T47D (cell line): ENCODE measurements at regions not wholly inside any gene's neighbourhood (a gene's known extent, or its start where the extent isn't known, plus 50 kb on each side); places are given as distances from the start of the nearest gene placed in this dataset.

ENCODE experiments used
- DNase-seq, 2 experiments: peaks; one replicate each; pipeline versions ENCODE4 v3.0.0 to v3.0.0-alpha.2; 2011 to 2012; ENCODE audit warnings: low read depth in 1 of 2, low spot score in 1 of 2
- JUND ChIP-seq: IDR thresholded peaks from 2 replicates; pipeline ENCODE4 v1.6.1; 2012; ENCODE audit warnings: low read depth
- in situ Hi-C: cut with HindIII; loops from 2 replicates; pipeline ENCODE4 v1.10.0; 2016; ENCODE audit warnings: low sequenced_read_pairs, low pct_unique_long_range_greater_than_20kb

DNA sequence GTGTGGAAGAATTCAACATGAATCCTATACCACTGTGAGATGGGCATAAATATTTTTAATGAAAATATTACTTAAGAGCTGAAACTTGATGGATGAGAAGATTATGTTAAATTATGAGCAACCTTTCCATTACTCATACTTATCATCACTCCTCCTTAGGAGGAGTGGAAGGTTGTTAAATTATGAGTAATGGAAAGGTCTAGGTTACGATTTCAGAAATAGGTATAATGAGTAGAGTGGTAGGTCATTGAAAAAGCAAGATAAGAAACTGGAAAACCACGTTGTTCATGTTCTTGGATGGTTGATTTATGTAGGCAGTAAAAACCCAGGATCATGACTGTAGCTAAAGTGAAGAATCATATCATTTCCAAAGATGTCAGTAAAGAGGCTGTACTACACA, 973.2 kb upstream of the RAG2 start:
- no peak for DNase-seq
- in situ Hi-C loops, result no loop called here
- TF ChIP-seq JUND, result no peak

DNA sequence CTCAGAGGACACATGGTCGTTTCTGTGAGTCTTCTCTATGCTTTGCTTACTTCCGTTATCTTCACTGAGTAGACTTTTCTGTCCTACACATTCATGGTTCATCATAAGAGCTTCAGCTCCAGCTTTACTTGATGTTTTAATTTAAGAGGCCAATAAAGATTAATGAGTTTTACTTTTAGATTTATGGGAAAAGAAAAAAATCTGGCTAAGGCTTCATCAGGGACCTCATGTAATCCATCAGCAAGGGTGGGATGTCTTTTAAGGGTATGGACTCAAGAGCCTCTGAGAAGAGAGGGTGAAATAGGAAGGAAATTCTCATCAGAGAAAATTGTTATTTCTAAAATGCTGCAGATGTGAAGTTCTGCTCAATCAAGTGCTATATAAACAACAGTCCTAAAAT, 963.0 kb upstream of the RAG2 start:
- no peak for TF ChIP-seq JUND
- DNase-seq, result no peak
- in situ Hi-C loops, result no loop called here

DNA sequence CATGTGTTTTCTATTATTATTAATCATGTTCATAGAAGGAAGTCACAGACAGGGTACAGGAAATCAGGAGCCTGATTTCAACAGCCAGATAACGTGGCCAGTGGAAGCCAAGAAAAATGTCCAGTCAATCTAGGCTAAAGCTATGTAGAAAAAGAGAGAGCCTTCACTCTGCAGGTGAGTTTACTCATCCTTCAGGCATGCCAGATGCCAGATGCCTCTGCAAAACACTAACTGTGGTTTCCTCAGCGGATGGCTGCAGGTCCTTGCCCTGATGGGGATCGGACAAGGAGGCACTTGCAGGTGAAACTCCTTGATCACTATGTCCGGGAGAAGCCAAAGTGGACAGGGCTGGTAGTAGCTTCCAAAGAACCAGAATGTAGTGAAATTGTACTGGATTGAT, 962.3 kb upstream of the RAG2 start:
- TF ChIP-seq JUND, result no peak
- DNase-seq, result no peak
- in situ Hi-C loops, result no loop called here

DNA sequence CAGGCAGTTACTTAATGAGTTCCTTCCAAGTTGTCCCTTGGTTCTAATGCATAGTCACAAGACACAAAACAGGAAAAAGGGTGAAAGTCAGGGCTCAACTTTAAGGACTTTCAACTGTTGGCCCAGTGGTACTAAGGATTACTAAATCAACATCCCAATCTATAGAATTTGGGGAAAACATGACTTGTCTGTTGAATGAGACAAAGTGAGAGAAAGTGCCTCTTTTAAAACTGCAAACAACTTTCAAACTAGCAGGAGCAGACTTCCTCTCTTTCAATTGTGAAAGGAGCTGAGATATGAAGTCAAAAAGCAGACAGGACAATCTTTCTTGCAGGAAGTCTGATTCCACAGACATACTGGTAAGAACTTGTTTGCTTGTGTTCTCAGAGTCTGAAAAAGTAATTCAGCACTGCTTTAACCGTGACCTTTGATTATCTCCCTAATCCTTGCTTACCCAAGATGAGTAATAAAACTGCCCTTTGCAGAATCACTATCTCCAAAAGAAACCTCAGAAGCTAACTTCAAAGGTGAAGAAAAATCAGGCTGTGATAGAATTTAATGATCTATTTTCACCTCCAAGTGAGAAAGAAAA, 960.7 kb upstream of the RAG2 start:
- in situ Hi-C loops, result no loop called here
- no peak for DNase-seq
- no peak for TF ChIP-seq JUND

DNA sequence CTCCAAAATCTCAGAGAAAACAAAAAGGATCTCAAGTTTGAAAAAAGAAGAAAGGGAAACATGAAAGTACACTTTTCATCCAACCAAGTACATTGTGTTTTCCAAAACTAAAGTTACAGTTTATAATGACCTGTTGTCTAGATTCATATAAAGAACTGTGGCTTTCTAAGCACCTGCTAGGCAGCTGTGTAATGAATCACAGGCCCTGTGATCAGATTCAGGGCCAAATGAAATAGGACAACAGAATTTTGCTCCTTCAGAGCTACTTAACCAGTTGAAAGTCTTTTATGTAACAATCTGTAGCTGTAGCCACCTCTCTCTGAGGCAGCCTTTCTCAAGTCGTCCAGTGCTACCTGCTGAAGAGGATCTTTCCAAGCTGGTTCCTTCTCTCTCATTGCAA, 960.0 kb upstream of the RAG2 start:
- in situ Hi-C loops, result no loop called here
- DNase-seq, result no peak
- no peak for TF ChIP-seq JUND

DNA sequence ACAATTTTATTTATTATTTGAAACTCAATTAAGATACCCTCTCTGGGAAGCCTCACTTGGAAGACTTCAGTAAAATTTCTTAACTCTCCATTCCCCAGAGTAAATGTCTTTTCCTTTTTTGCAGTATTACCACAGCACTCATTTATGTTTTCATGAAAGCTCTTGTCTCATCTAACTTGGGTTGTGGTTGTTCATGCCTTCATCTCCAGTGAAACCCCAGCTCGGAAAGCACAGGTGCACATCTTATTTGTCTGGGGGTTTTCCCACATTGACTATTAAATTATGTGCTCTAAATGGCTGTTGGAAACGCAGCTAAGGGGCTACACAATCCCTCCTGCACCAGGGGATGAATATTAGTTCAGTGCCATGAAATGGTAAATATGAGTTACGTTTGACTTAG, 954.2 kb upstream of the RAG2 start:
- in situ Hi-C loops, result no loop called here
- no peak for TF ChIP-seq JUND
- no peak for DNase-seq

DNA sequence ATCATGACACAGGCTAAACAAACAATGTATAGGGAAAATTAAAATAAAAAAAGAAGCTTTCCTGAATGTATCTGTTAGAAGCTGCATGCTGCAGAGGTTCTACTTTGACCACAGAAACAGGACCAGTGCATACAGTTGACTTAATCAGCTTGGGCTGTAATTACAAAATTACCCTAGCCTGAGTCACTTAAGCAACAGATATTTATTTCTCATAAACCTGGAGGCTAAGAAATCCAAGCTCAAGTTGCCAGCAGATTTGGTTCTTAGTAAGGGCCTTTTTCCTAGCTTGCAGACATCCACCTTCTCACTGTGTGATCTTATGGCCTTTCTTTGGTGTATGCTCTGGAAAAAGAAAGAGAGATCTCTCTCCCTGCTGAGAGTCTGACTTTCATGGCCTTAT, 946.5 kb upstream of the RAG2 start:
- TF ChIP-seq JUND, result no peak

DNA sequence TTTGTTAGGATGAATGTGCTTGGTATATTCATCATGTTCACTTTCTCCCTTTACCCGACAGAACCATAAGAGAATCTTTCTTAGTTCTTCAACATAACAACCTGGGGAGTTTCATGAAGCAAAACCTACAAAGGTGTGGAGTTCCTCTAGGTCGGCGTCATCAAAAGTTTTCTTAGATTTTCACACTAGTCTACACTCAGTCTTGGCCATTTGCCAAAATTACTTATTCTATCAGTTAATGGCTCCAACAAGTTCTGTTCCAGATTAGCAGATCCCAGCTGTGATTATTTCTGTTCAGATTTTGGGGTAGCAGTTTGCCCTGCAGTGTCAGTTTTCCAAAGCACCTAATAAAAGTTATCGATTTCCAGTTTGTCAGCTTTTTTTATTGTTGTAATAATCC, 935.8 kb upstream of the RAG2 start:
- TF ChIP-seq JUND, result no peak
- DNase-seq, result no peak
- in situ Hi-C loops, result no loop called here

More for the DNA sequence above, 946.5 kb upstream of the RAG2 start:
- in situ Hi-C loops, result no loop called here
- no peak for DNase-seq

DNA sequence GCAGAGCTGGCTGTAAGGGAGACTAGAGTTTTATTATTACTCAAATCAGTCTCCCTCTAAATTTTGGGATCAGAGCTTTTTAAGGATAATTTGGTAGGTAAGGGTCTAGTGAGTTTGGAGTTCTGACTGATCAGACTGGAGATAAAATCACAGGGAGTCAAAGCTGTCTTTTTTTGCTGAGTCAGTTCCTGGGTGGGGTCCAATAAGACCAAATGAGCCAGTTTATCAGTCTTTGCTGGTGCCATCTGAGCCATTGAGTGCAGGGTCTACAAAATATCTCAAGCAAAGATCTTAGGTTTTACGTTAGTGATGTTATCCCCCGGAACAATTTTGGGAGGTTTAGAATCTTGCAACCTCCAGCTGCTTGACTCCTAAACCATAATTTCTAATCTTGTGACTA, 935.1 kb upstream of the RAG2 start:
- no peak for DNase-seq
- in situ Hi-C loops, result no loop called here
- TF ChIP-seq JUND, result no peak

DNA sequence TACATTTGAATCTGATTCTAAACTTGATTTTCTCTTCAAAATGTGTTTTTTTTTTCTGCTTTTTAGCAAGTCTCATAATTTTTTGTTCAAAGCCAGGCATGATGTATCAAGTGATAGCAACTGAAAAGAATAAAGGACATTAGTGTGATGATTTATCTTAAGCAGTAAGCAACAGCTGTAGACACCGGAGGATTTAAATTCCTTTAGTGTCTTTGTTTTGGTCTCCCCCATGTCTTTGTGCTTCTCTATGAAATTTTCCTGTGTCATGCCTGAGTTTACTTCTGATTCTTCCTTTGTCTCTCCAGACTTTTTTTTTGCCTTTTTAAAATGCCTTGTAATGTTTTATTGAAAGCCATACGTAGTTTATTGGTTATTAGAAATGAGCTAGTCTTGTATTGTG, 934.2 kb upstream of the RAG2 start:
- in situ Hi-C loops, result no loop called here
- no peak for TF ChIP-seq JUND
- no peak for DNase-seq

DNA sequence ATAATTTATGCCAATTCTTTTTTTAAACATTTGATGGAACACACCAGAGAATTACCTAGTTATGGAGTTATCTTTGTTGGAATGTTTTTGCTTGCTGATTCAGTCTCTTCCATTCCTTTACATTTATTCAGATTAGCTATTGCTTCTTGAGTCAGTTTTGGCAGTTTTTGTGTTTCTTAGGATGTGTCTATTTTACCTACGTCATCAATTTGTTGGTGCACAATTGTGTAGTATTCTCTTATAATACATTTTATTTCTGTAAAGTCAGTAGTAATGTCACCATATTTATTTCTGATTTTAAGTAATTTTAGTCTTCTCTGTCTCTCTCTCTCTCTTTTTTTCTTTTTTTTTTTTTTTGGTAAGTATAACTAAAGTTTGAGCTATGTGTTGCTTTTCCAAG, 929.5 kb upstream of the RAG2 start:
- in situ Hi-C loops, result no loop called here
- DNase-seq, result no peak
- TF ChIP-seq JUND, result no peak

DNA sequence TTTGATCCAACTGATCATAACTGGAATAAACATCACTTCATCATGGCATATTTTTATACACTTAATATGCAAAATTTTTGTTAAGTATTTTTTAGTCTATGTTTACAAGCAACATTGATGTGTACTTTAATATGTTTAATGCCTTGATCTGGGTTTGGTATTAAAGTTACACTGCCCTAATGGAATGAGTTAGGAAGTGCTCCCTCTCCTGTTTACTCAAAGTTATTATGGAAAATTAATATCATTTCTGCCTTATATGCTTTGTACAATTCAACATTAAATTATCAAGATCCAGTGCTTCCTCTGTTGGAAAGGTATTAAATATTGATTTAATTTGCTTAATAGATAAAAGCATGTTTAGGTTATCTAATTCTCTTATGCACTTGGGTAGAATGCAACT, 927.3 kb upstream of the RAG2 start:
- no peak for DNase-seq
- TF ChIP-seq JUND, result no peak
- in situ Hi-C loops, result no loop called here

DNA sequence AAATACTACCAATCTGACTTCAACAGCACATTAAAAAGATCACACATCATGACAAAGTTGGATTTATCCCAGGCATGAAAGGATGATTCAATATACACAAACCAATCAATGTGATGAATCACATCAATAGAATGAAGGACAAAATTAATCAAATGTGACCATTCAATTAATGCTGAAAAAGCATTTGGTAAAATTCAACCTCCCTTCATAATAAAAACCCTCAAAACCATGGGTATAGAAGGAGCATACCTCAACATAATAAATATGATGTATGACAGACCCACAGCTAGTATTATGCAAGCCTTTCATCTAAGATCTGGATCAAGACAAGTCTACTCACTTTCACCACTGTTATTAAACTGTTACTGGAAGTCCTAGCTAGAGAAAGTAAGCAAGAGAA, 921.7 kb upstream of the RAG2 start:
- no peak for DNase-seq
- TF ChIP-seq JUND, result no peak
- in situ Hi-C loops, result no loop called here

DNA sequence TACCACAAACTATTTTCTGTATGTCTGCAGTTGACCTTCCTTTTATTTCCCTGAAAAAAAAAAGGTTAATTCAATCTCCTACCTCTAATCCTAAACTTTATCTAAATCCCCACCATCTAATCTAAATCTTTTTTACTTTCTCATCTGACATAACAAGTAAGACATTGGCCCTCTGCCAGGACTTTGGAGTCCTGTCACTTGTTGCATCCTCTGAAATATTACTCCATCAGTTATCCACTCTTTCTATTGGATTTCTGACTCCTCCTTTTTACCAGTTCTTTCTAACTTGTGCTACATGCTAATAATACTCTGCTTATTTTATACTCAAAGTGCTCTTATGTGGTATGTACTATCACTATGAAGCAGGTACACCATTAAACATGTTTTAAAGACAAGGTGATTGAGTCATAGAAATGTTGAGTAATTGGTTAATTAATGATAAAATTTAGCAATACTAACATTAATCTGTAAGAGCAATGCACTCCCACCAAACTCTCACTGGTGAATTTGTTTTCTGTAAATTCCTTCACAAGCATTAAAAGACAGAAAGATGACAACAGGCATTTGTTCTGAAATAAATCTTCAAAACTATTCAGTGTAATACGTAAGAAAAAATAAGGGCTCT, 914.2 kb upstream of the RAG2 start:
- DNase-seq, result no peak
- TF ChIP-seq JUND, result no peak
- in situ Hi-C loops, result no loop called here
